Neural progenitor cell (in vitro differentiated cells): ENCODE measurements at regions not wholly inside any gene's neighbourhood (a gene's known extent, or its start where the extent isn't known, plus 50 kb on each side); places are given as distances from the start of the nearest gene placed in this dataset.

ENCODE experiments used
- DNase-seq: peaks from one replicate; pipeline ENCODE4 v3.0.0-alpha.2; 2016; ENCODE audit warnings: low spot score
- H2AFZ ChIP-seq: fragments of 200-600 bp; sonication (generic); replicated peaks from 2 replicates; pipeline ENCODE4 v1.6.1; 2016; ENCODE audit warnings: antibody characterized with exemption
- H3F3A ChIP-seq: fragments of 200-600 bp; sonication (generic); 2 replicates; pipeline ENCODE4 v1.6.1; 2016; ENCODE audit warnings: antibody characterized with exemption, low read depth
- H3K27ac ChIP-seq: fragments of 200-600 bp; sonication (generic); 2 replicates; pipeline ENCODE4 v1.5.1; 2016; ENCODE audit warnings: mild to moderate bottlenecking
- H3K27me3 ChIP-seq: fragments of 200-600 bp; sonication (generic); 2 replicates; pipeline ENCODE4 v1.6.1; 2016; ENCODE audit warnings: mild to moderate bottlenecking, moderate library complexity
- H3K36me3 ChIP-seq: fragments of 200-600 bp; sonication (generic); 2 replicates; pipeline ENCODE4 v1.5.1; 2016
- H3K4me1 ChIP-seq: fragments of 200-600 bp; sonication (generic); 2 replicates; pipeline ENCODE4 v1.6.1; 2016; ENCODE audit warnings: mixed run types
- H3K4me2 ChIP-seq: fragments of 200-600 bp; sonication (generic); 2 replicates; pipeline ENCODE4 v1.6.1; 2016
- H3K4me3 ChIP-seq: fragments of 200-600 bp; sonication (generic); 2 replicates; pipeline ENCODE4 v1.5.1; 2016
- H3K79me2 ChIP-seq: fragments of 200-600 bp; sonication (generic); 2 replicates; pipeline ENCODE4 v1.6.1; 2016; ENCODE audit warnings: low read depth
- H3K9ac ChIP-seq: fragments of 200-600 bp; sonication (generic); 2 replicates; pipeline ENCODE4 v1.6.1; 2016
- H3K9me3 ChIP-seq: fragments of 200-600 bp; sonication (generic); 2 replicates; pipeline ENCODE4 v1.5.1; 2016; ENCODE audit warnings: low read depth
- H4K20me1 ChIP-seq: fragments of 200-600 bp; sonication (generic); 2 replicates; pipeline ENCODE4 v1.6.1; 2016; ENCODE audit warnings: low read depth
- H3K27ac Mint-ChIP-seq: 3 replicates; pipeline ENCODE4 v1.8.0; 2021; ENCODE audit warnings: mixed read lengths
- H3K27me3 Mint-ChIP-seq: 2 replicates; pipeline ENCODE4 v1.8.0; 2022; ENCODE audit warnings: low read depth, mild to moderate bottlenecking, inconsistent platforms, moderate library complexity, mixed read lengths; ENCODE audit not compliant: insufficient read depth
- H3K36me3 Mint-ChIP-seq: 3 replicates; pipeline ENCODE4 v1.8.0; 2021; ENCODE audit warnings: mixed read lengths
- H3K4me1 Mint-ChIP-seq: 3 replicates; pipeline ENCODE4 v1.8.0; 2021; ENCODE audit warnings: mixed read lengths
- H3K4me3 Mint-ChIP-seq: 3 replicates; pipeline ENCODE4 v1.8.0; 2021; ENCODE audit warnings: mild to moderate bottlenecking, moderate library complexity, mixed read lengths
- H3K9me3 Mint-ChIP-seq: 3 replicates; pipeline ENCODE4 v1.8.0; 2020; ENCODE audit warnings: mixed read lengths
- EZH2 ChIP-seq: fragments of 200-600 bp; sonication (generic); IDR thresholded peaks from 2 replicates; pipeline ENCODE4 v1.6.1; 2017; ENCODE audit warnings: antibody characterized with exemption, mild to moderate bottlenecking, moderate library complexity
- EZH2phosphoT487 ChIP-seq: fragments of 200-600 bp; sonication (generic); IDR thresholded peaks from 2 replicates; pipeline ENCODE4 v1.6.1; 2017; ENCODE audit warnings: antibody characterized with exemption
- TF ChIP-seq, protein P1 (sequence below): fragments of 200-600 bp; sonication (generic); IDR thresholded peaks from 2 replicates; pipeline ENCODE4 v1.5.1; 2017; ENCODE audit warnings: antibody characterized with exemption, mild to moderate bottlenecking

GRCh38 chr16:22630242-22630641 lies 119.6 kb downstream of the NPIPB5 start:
- H4K20me1 ChIP-seq, result no peaks in the 10 kb centered on the region
- TF ChIP-seq EZH2phosphoT487, result no peak
- H3K27ac ChIP-seq, result no peak overlapping the region
- Mint-ChIP-seq H3K4me3 (no peak overlapping the region), H3K36me3 (no peaks in the 10 kb centered on the region), H3K27me3 (no peaks in the 10 kb centered on the region), H3K9me3 (no peaks in the 10 kb centered on the region), H3K4me1 (no peaks in the 10 kb centered on the region), H3K27ac (no peak overlapping the region)
- no peak for DNase-seq
- no peak overlapping the region for H3K4me2 ChIP-seq
- H3F3A ChIP-seq, result no peaks in the 10 kb centered on the region
- no peaks in the 10 kb centered on the region for H3K36me3 ChIP-seq
- H3K27me3 ChIP-seq, result no peaks in the 10 kb centered on the region
- no peak overlapping the region for H2AFZ ChIP-seq
- H3K9ac ChIP-seq, result no peak overlapping the region
- no peak overlapping the region for H3K4me3 ChIP-seq
- H3K9me3 ChIP-seq, result no peaks in the 10 kb centered on the region
- H3K79me2 ChIP-seq, result no peaks in the 10 kb centered on the region
- H3K4me1 ChIP-seq, result no peaks in the 10 kb centered on the region

- Histone ChIP-seq H3K4me2 (no peak overlapping the region), H4K20me1 (no peaks in the 10 kb centered on the region), H2AFZ (no peak overlapping the region), H3K36me3 (no peaks in the 10 kb centered on the region), H3K27ac (no peak overlapping the region), H3F3A (no peaks in the 10 kb centered on the region), H3K9me3 (no peaks in the 10 kb centered on the region), H3K4me1 (no peaks in the 10 kb centered on the region), H3K4me3 (no peak overlapping the region), H3K27me3 (no peaks in the 10 kb centered on the region), H3K9ac (no peak overlapping the region), H3K79me2 (no peaks in the 10 kb centered on the region)
- TF ChIP-seq, protein P1, sequence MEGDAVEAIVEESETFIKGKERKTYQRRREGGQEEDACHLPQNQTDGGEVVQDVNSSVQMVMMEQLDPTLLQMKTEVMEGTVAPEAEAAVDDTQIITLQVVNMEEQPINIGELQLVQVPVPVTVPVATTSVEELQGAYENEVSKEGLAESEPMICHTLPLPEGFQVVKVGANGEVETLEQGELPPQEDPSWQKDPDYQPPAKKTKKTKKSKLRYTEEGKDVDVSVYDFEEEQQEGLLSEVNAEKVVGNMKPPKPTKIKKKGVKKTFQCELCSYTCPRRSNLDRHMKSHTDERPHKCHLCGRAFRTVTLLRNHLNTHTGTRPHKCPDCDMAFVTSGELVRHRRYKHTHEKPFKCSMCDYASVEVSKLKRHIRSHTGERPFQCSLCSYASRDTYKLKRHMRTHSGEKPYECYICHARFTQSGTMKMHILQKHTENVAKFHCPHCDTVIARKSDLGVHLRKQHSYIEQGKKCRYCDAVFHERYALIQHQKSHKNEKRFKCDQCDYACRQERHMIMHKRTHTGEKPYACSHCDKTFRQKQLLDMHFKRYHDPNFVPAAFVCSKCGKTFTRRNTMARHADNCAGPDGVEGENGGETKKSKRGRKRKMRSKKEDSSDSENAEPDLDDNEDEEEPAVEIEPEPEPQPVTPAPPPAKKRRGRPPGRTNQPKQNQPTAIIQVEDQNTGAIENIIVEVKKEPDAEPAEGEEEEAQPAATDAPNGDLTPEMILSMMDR, result no peak
- TF ChIP-seq EZH2phosphoT487 (no peak), EZH2 (no peak)
- H3K27me3 Mint-ChIP-seq, result no peaks in the 10 kb centered on the region
- H3K9me3 Mint-ChIP-seq, result no peaks in the 10 kb centered on the region
- DNase-seq, result no peak
- no peaks in the 10 kb centered on the region for H3K4me1 Mint-ChIP-seq
- no peaks in the 10 kb centered on the region for H3K36me3 Mint-ChIP-seq
- H3K4me3 Mint-ChIP-seq, result no peak overlapping the region
- H3K27ac Mint-ChIP-seq, result no peak overlapping the region
Observed at GRCh38 chr16:22631264-22631663, 120.6 kb downstream of the NPIPB5 start.

- Histone ChIP-seq H3F3A (no peaks in the 10 kb centered on the region), H3K4me2 (no peak overlapping the region), H3K9ac (no peak overlapping the region), H3K27me3 (no peaks in the 10 kb centered on the region), H4K20me1 (no peaks in the 10 kb centered on the region), H3K27ac (no peak overlapping the region), H3K4me1 (no peaks in the 10 kb centered on the region), H3K36me3 (no peaks in the 10 kb centered on the region), H3K4me3 (no peak overlapping the region), H3K79me2 (no peaks in the 10 kb centered on the region), H3K9me3 (no peaks in the 10 kb centered on the region), H2AFZ (no peak overlapping the region)
- Mint-ChIP-seq H3K36me3 (no peaks in the 10 kb centered on the region), H3K9me3 (no peaks in the 10 kb centered on the region), H3K27ac (no peak overlapping the region), H3K4me1 (no peaks in the 10 kb centered on the region), H3K27me3 (no peaks in the 10 kb centered on the region), H3K4me3 (no peak overlapping the region)
- no peak for DNase-seq
- TF ChIP-seq EZH2phosphoT487, result no peak
- TF ChIP-seq EZH2, result no peak
- TF ChIP-seq, protein P1, result no peak
Observed at GRCh38 chr16:22632606-22633005, 121.9 kb downstream of the NPIPB5 start.

GRCh38 chr16:22633280-22633679 lies 122.6 kb downstream of the NPIPB5 start:
- DNase-seq, result no peak
- Histone ChIP-seq H3K27ac (no peak overlapping the region), H3K4me2 (no peak overlapping the region)

More at GRCh38 chr16:22633280-22633679, 122.6 kb downstream of the NPIPB5 start:
- no peaks in the 10 kb centered on the region for H3K79me2 ChIP-seq
- no peak overlapping the region for H3K9ac ChIP-seq
- H3K4me3 Mint-ChIP-seq, result no peak overlapping the region
- H3K9me3 ChIP-seq, result no peaks in the 10 kb centered on the region
- H3K27me3 ChIP-seq, result no peaks in the 10 kb centered on the region
- no peaks in the 10 kb centered on the region for H3K27me3 Mint-ChIP-seq
- no peaks in the 10 kb centered on the region for H3K36me3 Mint-ChIP-seq
- no peak overlapping the region for H3K27ac Mint-ChIP-seq
- H3K4me1 Mint-ChIP-seq, result no peaks in the 10 kb centered on the region
- H2AFZ ChIP-seq, result no peak overlapping the region
- H4K20me1 ChIP-seq, result no peaks in the 10 kb centered on the region
- TF ChIP-seq EZH2phosphoT487 (no peak), EZH2 (no peak)
- TF ChIP-seq, protein P1, result no peak
- no peak overlapping the region for H3K4me3 ChIP-seq
- no peaks in the 10 kb centered on the region for H3F3A ChIP-seq
- H3K4me1 ChIP-seq, result no peaks in the 10 kb centered on the region
- no peaks in the 10 kb centered on the region for H3K36me3 ChIP-seq
- H3K9me3 Mint-ChIP-seq, result no peaks in the 10 kb centered on the region
